GM18511 (cell line): ENCODE measurements at regions not wholly inside any gene's neighbourhood (a gene's known extent, or its start where the extent isn't known, plus 50 kb on each side); places are given as distances from the start of the nearest gene placed in this dataset.

Source experiments
- ATAC-seq: cut with Tn5 transposase; IDR thresholded peaks from one replicate; pipeline ENCODE4 v1.9.1; 2021; ENCODE audit warnings: mild to moderate bottlenecking, moderate library complexity; ENCODE audit not compliant: unreplicated experiment

DNA sequence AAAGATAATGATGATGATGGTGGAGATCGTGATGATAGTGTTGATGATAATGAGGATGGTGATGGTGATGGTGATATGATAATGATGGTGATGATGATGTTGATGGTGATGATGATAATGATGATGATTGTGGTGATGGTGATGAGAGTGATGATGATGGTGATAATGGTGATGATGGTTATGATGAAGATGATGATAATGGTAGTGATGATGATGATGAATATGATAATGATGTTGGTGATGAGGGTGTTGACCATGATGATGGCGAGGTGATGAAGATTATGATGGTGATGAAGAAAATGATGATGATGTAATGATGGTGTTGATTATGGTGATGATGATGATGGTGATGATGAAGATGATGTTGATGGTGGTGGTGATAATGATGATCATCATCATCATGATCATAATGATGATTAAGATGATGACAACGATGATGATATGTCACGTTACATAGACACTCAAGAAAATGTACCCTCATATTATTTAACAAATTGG is 1106.4 kb downstream of the NLGN4X start:
- ATAC-seq = no peak

DNA sequence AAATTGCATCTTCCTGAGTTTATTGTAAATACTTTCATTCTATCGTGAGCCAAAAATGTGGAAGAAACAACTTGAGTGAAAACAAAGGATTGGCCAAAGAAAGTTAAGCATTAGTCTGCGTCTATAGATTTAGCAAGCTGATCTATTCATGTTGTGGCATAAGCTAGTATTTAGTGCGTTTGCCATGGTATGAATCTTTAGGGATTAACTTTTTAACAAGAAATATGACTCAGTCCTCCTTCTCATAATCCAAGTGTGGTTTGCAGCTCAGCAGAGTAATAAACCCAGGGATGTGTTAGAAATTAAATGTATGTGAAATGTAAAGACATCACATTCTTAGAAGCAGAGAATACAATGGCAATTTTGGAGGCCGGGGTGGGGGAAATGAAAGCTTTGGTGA is 1110.9 kb downstream of the NLGN4X start:
- no peak for ATAC-seq

DNA sequence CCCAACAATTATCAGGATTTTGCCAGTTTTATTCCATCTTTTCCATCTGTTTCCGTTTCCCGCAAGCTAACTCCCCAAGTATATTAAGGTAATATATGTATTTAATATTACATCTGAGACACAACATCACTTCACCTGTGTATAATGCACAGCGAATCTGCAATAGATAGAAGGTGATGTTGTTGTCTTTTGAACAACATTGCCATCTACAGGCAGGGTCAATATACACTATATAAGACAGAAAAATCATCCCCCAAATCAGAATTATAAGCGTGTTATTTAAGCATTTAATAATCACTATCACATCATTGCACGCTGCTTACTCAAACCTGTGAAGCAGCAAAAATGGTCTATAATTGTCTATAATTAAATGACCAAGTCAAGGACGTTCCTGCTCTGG is 1115.5 kb downstream of the NLGN4X start:
- no peak for ATAC-seq

DNA sequence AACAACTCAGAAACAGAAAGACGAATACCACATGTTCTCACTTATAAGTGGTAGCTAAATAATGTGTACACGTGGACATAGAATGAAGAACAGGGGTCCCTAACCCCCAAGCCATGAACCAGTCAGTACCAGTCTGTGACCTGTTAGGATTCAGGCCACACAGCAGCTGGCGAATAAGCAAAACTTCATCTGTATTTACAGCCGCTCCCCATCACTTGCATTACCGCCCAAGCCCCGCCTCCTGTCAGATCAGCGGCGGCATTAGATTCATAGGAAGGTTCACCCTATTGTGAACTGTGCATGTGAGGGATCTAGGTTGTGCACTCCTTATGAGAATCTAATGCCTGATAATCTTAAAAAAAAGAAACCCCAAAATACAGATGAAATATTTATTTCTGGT is 1128.7 kb downstream of the NLGN4X start:
- ATAC-seq = no peak

DNA sequence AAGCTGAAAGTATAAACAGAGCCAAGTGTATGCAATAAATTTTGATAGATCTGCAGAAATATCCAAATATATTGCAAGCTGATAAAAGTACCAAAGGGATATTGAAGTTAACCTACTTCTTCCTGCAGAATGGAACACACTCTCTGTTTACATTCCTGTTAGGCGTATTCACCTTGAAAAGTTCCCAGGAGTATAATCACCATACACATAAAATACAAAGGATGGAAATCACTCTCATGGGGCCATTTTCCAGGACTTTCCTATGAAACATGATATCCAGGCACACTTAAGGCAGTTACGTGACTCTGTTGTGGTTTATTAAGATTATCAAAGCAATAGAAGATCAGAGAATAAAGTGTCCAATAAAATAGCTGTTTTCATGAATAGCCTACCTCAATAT is 1142.3 kb downstream of the NLGN4X start:
- ATAC-seq = no peak

DNA sequence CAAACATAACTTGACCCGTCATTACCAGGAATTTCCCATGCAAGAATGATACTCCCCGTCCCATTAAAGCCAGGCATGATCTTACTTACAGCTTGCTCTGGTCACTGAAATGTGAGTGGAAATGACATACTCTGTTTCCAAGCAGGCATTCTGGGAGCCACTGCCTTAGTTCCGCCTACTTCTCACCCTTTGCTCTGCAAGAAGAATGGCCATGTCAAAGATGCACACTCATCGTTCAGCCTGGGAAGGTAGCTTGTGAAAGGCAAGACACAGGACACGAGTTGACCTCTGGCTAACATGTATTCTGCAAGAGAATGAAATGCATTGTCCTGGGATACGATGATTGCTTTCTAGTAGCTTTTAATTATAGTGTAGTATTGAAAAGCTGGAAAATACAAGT is 1144.4 kb downstream of the NLGN4X start:
- ATAC-seq = no peak

DNA sequence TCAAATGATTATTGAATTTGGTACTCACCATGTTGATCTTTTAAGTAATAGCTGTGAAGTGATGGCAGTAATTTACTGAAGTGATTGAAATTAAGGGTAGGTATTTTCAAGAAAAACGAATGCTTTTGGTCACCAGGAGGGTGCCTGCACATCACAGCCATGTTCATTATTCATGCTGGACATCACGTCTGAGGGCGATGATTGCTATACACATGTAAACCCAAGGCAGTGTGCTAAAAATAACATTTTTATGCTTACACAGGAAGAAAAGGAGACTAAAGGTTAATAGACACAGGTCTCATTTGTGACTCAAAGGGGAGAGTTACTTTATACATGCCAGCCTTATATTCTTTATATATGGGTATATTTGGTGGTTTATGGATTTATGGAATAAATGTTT is 1146.0 kb downstream of the NLGN4X start:
- no peak for ATAC-seq

DNA sequence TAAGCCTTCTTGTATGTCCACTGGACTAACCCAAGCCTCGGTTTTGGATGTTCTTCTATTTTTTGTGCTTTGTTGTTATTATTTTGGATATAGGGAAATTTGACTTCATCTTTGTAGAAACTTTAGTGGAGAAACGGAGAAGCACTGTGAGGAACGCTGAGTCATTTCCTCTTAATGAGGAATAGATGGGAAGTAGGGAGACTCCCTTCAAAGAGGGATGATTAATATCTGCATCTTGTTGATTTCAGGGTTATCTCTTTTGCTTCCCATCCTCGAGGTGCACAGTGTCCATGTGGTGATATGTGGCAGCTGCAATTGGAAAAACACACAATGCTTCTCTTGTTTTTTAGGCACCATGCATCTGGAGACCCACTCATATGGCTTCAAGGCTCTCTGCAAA is 1147.9 kb downstream of the NLGN4X start:
- ATAC-seq = no peak

DNA sequence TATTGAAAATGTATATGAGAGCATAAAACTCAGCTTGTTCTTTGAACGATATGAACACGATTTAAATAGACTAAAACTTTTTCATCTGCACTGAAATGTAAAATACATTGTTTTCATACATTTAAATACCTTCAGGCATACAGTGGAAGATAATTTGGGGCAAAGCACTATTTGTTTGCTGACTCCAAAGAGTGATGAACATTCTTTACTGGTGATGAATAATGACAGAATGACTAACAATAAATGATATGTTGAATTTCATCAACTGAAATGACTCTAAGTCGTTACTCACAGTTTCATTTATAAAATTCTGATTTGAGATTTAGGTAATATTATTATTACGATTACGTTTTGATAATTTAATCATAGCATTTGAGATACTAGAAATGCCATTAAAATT is 1160.1 kb downstream of the NLGN4X start:
- ATAC-seq = no peak

DNA sequence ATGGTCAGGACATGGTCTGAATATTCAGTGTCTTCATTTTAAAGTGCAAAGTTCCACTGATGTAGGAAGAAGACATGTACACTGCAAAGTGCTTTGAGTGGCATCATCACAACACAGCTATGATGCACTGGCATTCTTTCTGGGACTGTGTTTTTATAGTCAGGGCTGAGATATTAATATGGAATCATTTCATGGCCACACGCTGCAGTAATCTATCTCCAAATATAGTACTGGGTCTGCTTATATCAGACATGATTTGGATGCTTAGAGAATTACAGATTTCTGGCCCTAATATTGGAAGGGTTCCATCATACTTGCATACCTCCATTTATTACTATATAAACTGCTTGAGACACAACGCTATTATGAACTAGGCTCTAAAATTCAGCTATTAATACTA is 1170.9 kb downstream of the NLGN4X start:
- ATAC-seq = no peak

DNA sequence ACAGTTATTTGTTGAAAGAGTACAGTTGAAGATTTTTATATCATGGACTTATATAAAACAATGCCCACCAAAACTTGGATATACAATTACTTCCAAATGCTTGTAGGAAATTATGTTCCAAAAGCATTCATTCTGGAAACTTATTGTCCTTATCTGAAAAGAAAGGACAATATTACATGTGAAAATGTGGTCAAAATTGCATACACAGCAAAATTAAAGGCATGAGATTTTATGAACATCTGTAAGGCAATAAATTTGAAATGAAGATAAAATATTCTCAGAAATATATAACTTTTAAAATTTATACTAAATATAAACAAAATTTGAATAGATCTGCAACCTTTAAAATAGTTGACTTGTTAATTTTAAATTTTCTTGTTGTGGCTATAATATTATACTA is 1173.8 kb downstream of the NLGN4X start:
- ATAC-seq = no peak

DNA sequence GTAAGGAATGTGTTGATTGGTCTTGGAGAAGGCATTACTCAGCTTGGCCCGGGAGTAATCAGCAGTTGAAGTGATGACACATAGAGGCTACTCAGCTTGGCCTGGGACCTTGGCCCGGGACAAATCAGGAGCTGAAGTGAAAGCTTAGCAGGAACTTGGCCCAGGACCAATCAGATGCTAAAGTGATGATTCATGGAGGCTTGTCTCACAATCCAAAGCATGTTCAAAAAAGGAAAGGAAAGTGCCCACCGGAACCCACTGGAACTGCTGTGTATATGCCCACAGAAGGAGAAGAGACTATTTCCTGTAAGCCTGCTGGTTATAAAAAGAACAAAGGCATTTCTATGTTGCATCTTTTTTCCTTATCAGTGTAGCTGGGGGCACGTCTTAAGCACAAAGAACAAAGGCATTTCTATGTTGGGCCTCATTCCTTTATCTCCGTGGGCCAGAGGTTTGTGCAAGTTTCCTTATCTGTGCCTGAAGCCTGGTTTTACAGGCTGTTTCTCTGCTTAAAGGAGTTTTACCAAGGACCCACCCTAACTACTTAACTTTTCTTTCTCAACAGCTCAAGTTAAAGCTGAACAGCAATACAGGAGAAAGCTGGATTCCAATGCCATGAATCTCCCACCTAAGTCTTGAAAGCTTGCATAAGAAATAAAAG is 1176.7 kb downstream of the NLGN4X start:
- ATAC-seq = no peak

DNA sequence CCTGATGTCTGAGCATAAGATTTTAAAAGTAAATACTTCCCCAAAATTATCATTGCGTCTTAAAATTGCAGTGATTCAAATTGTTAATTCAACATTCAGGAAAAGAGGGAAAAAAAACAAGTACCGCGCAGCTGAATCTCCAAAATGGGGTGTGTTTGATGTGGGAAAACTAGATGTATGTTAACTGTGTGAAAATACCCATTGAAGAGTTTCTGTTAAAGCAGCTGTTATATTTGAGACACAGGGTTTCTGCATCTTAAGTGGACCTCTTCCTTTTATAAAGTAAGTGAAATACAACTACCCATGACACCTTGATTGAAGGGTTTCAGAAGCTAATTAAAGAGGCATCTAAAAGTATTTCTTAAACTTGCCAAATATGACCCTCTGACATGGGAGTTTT is 1186.1 kb downstream of the NLGN4X start:
- ATAC-seq = no peak

DNA sequence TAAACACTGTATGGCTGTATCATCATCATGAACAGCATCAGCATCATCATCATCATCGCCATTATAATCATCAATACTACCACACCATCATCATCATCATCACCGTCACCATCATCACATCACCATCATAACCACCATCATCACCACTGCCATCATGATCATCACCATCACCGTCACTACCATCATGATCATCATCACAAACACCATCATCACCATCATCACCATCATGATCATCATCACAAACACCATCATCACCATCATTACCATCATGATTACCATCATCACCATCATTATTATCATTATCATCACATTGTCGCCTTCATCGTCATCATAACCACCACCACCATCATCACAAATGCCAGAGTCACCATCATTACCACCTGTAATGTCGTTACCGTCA is 1196.9 kb downstream of the NLGN4X start:
- ATAC-seq = no peak

DNA sequence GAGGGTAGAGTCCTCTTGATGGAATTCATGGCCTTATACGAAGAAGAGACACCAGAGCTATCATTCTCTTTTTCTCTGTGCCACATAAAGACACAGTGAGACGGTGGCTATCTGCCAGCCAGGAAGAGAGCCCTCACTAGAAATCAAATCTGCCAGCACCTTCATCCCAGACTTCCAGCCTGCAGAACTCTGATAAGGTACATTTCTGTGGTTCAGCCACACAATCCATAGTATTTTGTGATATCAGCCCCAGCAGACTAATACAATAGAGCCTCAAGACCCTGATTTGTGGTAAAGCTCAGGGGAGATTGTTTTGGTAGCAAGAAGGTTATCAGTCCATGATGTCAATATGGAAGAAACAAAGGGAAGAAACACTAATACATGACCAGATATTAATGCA is 1213.2 kb downstream of the NLGN4X start:
- ATAC-seq = no peak

DNA sequence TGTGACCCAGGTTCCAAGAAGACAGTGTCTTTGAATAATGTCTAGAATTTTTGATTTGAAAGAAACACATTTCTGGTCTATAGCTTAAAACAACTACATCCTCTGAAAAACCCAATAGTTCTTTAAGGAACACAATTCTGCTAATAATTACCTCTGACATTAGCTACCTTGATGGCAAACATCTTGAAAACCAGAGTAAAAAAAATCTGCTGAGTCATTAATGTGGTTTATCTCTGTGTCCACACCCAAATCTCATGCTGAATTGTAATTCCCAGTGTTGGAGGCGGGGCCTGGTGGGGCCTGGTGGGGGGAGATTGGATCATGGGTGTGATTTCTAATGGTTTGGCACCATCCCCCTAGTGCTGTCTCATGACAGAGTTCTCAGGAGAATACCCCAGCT is 1233.8 kb downstream of the NLGN4X start:
- no peak for ATAC-seq

DNA sequence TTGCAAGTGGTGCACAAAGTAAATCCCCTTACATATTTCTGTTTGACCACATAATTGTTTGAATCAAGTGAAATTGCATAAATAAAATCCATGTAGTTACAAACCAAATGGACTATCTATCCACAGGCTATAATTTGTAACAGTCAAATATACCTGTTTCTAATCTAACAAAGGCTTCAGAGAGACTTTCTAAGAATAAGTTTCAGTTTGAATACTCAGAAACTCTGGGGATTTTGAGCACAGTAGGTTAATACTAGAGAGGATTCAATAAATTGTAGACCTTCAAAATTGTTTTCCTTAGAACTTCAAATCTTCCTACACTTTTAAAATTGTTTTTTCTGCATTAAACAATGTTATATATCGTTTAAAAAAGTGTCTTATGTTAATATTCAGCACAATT is 1250.1 kb downstream of the NLGN4X start:
- no peak for ATAC-seq

DNA sequence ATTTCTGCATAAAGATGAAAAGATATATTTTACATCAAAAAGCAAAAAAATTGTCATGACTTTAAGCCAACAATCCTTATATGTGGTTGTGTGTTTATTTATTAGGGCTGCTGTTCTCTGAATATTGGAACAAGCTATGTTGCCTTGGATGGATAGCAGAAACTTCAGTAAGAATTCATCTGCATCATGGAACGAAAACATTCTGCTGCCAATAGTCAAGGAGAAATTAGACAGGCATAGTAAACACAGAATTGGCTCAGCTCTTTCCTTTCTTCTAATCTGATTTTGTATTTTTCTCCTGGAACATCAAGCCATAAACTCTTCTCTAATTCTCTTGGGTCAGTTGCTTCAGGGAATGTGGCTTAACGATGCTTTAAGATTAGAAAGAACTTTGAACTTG is 1257.0 kb downstream of the NLGN4X start:
- ATAC-seq = no peak

DNA sequence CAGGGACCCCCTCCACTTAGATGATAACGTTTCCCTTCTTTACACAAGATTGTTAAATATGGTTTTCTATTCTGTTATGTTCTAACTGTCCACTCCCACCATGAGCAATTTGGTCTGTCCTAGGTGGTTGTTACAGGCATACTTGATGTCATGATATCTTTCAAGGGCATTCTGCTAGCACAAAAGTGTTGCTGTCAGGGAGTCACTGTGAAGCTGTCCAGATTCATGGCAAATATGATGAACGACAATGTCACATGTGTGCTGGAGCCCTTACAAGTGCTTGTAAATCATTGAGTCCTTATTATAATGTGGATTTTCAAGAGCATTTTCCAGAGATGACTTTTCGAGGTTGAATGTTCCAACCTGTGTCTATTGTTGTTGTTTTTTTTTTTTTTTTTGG is 1250.7 kb upstream of the PRKX start:
- ATAC-seq = no peak

DNA sequence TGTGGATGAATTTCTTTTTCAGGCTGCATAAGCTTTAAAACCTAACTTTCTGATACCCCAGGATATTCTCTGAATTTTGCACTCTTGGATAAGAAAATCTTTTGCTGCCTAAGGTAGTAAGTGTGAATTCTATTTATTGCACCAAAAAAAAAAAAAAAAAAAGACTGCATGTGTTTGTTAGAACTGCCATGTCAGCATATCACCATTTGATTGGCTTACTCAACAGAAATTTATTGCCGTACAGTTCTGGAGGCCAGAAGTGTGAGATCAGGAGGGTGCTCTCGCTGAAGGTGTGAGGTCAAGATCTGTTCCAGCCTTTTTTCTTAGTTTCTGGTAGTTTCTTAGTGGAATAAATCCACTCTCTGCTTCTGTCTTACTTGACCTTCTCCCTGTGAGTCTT is 1250.0 kb upstream of the PRKX start:
- ATAC-seq = no peak

DNA sequence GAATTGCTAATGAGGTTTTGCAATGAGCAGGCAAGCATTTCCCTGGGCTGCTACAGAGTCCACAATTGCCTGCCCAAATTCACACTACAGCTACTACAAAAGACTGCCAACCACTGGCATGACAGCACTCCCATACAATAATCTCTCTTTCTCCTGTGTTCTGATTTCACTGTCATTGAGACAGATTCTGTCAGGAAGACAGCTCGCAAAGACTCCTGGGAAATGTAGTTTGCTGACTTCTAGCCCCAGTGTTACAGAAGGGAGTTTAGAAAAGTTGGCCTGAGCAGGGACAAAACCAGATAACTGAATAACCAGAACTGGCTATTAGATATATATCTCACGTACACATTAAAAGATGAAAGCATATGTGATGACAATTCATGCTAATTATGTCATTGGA is 1231.3 kb upstream of the PRKX start:
- ATAC-seq = no peak

DNA sequence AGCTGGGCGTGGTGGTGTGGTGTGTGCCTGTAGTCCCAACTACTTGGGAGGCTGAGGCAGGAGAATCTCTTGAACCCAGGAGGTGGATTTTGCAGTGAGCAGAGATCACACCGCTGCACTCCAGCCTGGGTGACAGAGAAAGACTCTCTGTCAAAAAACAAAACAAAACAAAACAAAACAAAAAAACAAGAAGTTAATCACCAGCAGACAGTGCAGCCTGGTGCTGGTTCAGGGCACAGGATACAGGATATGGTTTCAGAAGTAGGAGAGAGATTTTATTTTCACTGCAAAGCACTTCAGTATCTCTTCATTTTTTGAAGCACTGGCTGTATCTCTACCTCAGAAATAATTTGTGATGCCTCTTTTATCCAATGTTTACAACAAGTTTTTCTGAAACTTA is 1222.9 kb upstream of the PRKX start:
- ATAC-seq = no peak

DNA sequence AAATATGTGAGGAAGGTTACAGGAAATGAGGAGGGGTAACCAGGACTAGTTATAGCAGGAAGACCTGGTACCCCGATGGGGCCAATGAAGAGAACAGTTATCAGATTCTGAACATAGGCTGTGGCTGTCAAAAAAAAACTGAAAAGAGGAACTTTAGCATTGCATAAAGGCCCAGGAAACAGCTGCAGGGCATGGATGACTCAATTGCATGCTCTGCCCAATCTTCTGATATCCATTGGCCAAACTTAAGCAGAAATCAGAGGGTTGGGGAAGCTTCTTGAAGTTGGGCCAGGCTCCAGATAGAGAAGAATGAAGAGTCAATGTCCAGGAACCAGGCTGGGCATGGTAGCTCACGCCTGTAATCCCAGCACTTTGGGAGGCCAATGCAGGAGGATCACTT is 1222.4 kb upstream of the PRKX start:
- no peak for ATAC-seq
